PC-9 (cell line): ENCODE measurements at regions not wholly inside any gene's neighbourhood (a gene's known extent, or its start where the extent isn't known, plus 50 kb on each side); places are given as distances from the start of the nearest gene placed in this dataset.

ENCODE experiments used
- CTCF ChIP-seq: fragments of 200-600 bp; sonication (generic); conservative IDR thresholded peaks from 2 replicates; pipeline ENCODE4 v1.6.1; 2017; ENCODE audit warnings: mixed run types, antibody characterized with exemption, mild to moderate bottlenecking, moderate library complexity
- EZH2 ChIP-seq: fragments of 200-600 bp; sonication (generic); IDR thresholded peaks from 2 replicates; pipeline ENCODE4 v1.8.0; 2017; ENCODE audit warnings: antibody characterized with exemption, low read depth

GRCh38 chr21:27513016-27513415 is 546.1 kb upstream of the ADAMTS5 start:
- TF ChIP-seq CTCF (no peak), EZH2 (no peak)
